ENCODE measurements at regions not wholly inside any gene's neighbourhood (a gene's known extent, or its start where the extent isn't known, plus 50 kb on each side); places are given as distances from the start of the nearest gene placed in this dataset.

DNA sequence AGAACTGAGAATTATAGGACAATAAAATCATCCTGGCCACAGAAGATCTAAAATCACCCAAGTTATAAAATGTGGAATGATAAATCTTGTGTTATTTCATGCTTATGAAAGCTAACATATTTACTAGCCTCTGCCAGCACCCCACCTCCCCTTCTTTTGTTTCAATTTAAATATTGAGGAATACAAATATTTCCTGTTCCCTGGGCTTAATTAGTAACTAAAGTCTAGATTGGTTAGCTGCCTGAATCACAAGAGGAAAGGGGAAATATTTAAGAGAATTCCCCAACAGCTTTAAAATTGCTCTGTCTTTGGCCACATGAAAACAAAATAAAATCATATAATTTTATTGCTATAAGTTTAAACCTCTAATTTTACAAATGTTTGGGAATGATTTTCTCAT is 287.0 kb downstream of the PRELID2 start:
- H3K27ac ChIP-seq (ENCODE audit: low read length): no peak overlapping the region
- Mint-ChIP-seq H3K27ac (no peak overlapping the region), H3K36me3 (no peaks in the 10 kb centered on the region), H3K9me3 (peaks cover 0 to 6% (median 6%) of the 10 kb centered on the region in 3 donors), H3K4me3 (no peak overlapping the region), H3K4me1 (no peaks in the 10 kb centered on the region), H3K27me3 (no peaks in the 10 kb centered on the region)
- no peaks in the 10 kb centered on the region for H3K27me3 ChIP-seq (replicated peaks in 1 of 2; ENCODE audit: control insufficient read depth in 2 of 2, extremely low read depth in 1 of 2, insufficient read depth in 2 of 2, low read length in 1 of 2)
- no peaks in the 10 kb centered on the region for H3K4me1 ChIP-seq (ENCODE audit: control insufficient read depth in 1 of 2, extremely low read depth in 1 of 2, insufficient read depth in 2 of 2, low read length in 2 of 2)
- CTCF ChIA-PET: no interaction called here
- no peaks in the 10 kb centered on the region for H3K36me3 ChIP-seq (ENCODE audit: control insufficient read depth in 2 of 2, extremely low read depth in 1 of 2, insufficient read depth in 1 of 2, low read length in 1 of 2)
- H3K4me3 ChIP-seq (ENCODE audit: control insufficient read depth in 1 of 2, extremely low read depth in 1 of 2, low read length in 1 of 2): no peak overlapping the region
- ATAC-seq (replicated peaks in 1 of 4) (no peak), DNase-seq (no peak)
- H3K9me3 ChIP-seq: no peaks in the 10 kb centered on the region
- POLR2A ChIA-PET: no interaction called here

- Histone ChIP-seq H3K4me3 (ENCODE audit: control insufficient read depth in 1 of 2, extremely low read depth in 1 of 2, low read length in 1 of 2) (no peak overlapping the region), H3K27me3 (replicated peaks in 1 of 2; ENCODE audit: control insufficient read depth in 2 of 2, extremely low read depth in 1 of 2, insufficient read depth in 2 of 2, low read length in 1 of 2) (no peaks in the 10 kb centered on the region), H3K36me3 (ENCODE audit: control insufficient read depth in 2 of 2, extremely low read depth in 1 of 2, insufficient read depth in 1 of 2, low read length in 1 of 2) (no peaks in the 10 kb centered on the region), H3K9me3 (no peaks in the 10 kb centered on the region), H3K27ac (ENCODE audit: low read length) (no peak overlapping the region), H3K4me1 (ENCODE audit: control insufficient read depth in 1 of 2, extremely low read depth in 1 of 2, insufficient read depth in 2 of 2, low read length in 2 of 2) (no peaks in the 10 kb centered on the region)
- H3K27me3 Mint-ChIP-seq: no peaks in the 10 kb centered on the region
- H3K36me3 Mint-ChIP-seq: no peaks in the 10 kb centered on the region
- H3K27ac Mint-ChIP-seq: no peak overlapping the region
- no peak overlapping the region for H3K4me3 Mint-ChIP-seq
- DNase-seq: no peak
- no peaks in the 10 kb centered on the region for H3K4me1 Mint-ChIP-seq
- POLR2A ChIA-PET: no interaction called here
- ATAC-seq (replicated peaks in 1 of 4): no peak
- H3K9me3 Mint-ChIP-seq: peaks cover 0 to 12% (median 4%) of the 10 kb centered on the region in 3 donors
- CTCF ChIA-PET: no interaction called here
Observed at GRCh38 chr5:145544401-145544800, 290.7 kb downstream of the PRELID2 start.

- Histone ChIP-seq H3K27ac (ENCODE audit: low read length) (no peak overlapping the region), H3K36me3 (ENCODE audit: control insufficient read depth in 2 of 2, extremely low read depth in 1 of 2, insufficient read depth in 1 of 2, low read length in 1 of 2) (no peaks in the 10 kb centered on the region), H3K4me3 (ENCODE audit: control insufficient read depth in 1 of 2, extremely low read depth in 1 of 2, low read length in 1 of 2) (no peak overlapping the region), H3K9me3 (no peaks in the 10 kb centered on the region), H3K4me1 (ENCODE audit: control insufficient read depth in 1 of 2, extremely low read depth in 1 of 2, insufficient read depth in 2 of 2, low read length in 2 of 2) (no peaks in the 10 kb centered on the region), H3K27me3 (replicated peaks in 1 of 2; ENCODE audit: control insufficient read depth in 2 of 2, extremely low read depth in 1 of 2, insufficient read depth in 2 of 2, low read length in 1 of 2) (no peaks in the 10 kb centered on the region)
- ATAC-seq (replicated peaks in 1 of 4) (no peak), DNase-seq (no peak)
- Mint-ChIP-seq H3K36me3 (no peaks in the 10 kb centered on the region), H3K9me3 (peaks cover 0 to 11% (median 4%) of the 10 kb centered on the region in 3 donors), H3K4me1 (no peaks in the 10 kb centered on the region), H3K27me3 (no peaks in the 10 kb centered on the region), H3K27ac (no peak overlapping the region), H3K4me3 (no peak overlapping the region)
- ChIA-PET POLR2A (no interaction called here), CTCF (no interaction called here)
- WGBS (ENCODE audit: insufficient coverage): 40% methylated on average over 1 of the region's 3 CpGs
Observed at GRCh38 chr5:145543968-145544367, 291.2 kb downstream of the PRELID2 start.

- DNase-seq (no peak), ATAC-seq (replicated peaks in 1 of 4) (no peak)
- no CpG with 5 or more reads among the region's 1 CpG for WGBS (ENCODE audit: insufficient coverage)
- Mint-ChIP-seq H3K36me3 (no peaks in the 10 kb centered on the region), H3K27ac (no peak overlapping the region), H3K4me3 (no peak overlapping the region), H3K27me3 (no peaks in the 10 kb centered on the region), H3K9me3 (peaks cover 6 to 13% (median 12%) of the 10 kb centered on the region in 3 donors), H3K4me1 (no peaks in the 10 kb centered on the region)
- H3K27me3 ChIP-seq (replicated peaks in 1 of 2; ENCODE audit: control insufficient read depth in 2 of 2, extremely low read depth in 1 of 2, insufficient read depth in 2 of 2, low read length in 1 of 2): no peaks in the 10 kb centered on the region
- H3K4me1 ChIP-seq (ENCODE audit: control insufficient read depth in 1 of 2, extremely low read depth in 1 of 2, insufficient read depth in 2 of 2, low read length in 2 of 2): no peaks in the 10 kb centered on the region
- ChIA-PET CTCF (no interaction called here), POLR2A (no interaction called here)
- H3K4me3 ChIP-seq (ENCODE audit: control insufficient read depth in 1 of 2, extremely low read depth in 1 of 2, low read length in 1 of 2): no peak overlapping the region
- no peak overlapping the region for H3K27ac ChIP-seq (ENCODE audit: low read length)
- no peaks in the 10 kb centered on the region for H3K36me3 ChIP-seq (ENCODE audit: control insufficient read depth in 2 of 2, extremely low read depth in 1 of 2, insufficient read depth in 1 of 2, low read length in 1 of 2)
- H3K9me3 ChIP-seq: no peaks in the 10 kb centered on the region
Observed at GRCh38 chr5:145540375-145540774, 294.8 kb downstream of the PRELID2 start.

DNA sequence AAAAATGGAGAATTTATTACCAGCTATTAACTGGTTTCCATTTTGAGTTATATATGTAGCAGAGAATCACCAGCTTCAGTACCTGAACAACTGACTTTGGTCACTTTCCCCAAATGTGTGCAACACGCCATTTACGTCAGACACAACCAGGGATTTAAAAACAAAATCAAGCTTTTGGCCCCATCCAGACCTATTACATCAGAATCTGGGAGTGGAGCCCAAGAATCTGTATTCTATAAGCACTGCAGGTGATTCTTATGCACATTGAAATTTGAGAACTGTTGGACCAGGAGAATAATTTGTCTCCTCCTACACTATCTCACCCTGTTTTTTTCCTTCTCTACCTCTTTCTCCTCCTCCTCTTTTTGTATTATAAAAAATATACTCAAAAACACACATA is 295.9 kb downstream of the PRELID2 start:
- no peaks in the 10 kb centered on the region for H3K36me3 ChIP-seq (ENCODE audit: control insufficient read depth in 2 of 2, extremely low read depth in 1 of 2, insufficient read depth in 1 of 2, low read length in 1 of 2)
- no peaks in the 10 kb centered on the region for H3K36me3 Mint-ChIP-seq
- H3K4me3 Mint-ChIP-seq: no peak overlapping the region
- ChIA-PET CTCF (no interaction called here), POLR2A (no interaction called here)
- no peak for DNase-seq
- no peak overlapping the region for H3K4me3 ChIP-seq (ENCODE audit: control insufficient read depth in 1 of 2, extremely low read depth in 1 of 2, low read length in 1 of 2)
- no CpG with 5 or more reads among the region's 2 CpGs for WGBS (ENCODE audit: insufficient coverage)
- no peak overlapping the region for H3K27ac ChIP-seq (ENCODE audit: low read length)
- H3K27me3 Mint-ChIP-seq: no peaks in the 10 kb centered on the region
- no peaks in the 10 kb centered on the region for H3K9me3 ChIP-seq
- H3K9me3 Mint-ChIP-seq: peaks cover 6 to 13% (median 10%) of the 10 kb centered on the region in 3 donors
- no peak overlapping the region for H3K27ac Mint-ChIP-seq
- no peaks in the 10 kb centered on the region for H3K27me3 ChIP-seq (replicated peaks in 1 of 2; ENCODE audit: control insufficient read depth in 2 of 2, extremely low read depth in 1 of 2, insufficient read depth in 2 of 2, low read length in 1 of 2)
- H3K4me1 ChIP-seq (ENCODE audit: control insufficient read depth in 1 of 2, extremely low read depth in 1 of 2, insufficient read depth in 2 of 2, low read length in 2 of 2): no peaks in the 10 kb centered on the region
- no peaks in the 10 kb centered on the region for H3K4me1 Mint-ChIP-seq
- ATAC-seq (replicated peaks in 1 of 4): no peak

DNA sequence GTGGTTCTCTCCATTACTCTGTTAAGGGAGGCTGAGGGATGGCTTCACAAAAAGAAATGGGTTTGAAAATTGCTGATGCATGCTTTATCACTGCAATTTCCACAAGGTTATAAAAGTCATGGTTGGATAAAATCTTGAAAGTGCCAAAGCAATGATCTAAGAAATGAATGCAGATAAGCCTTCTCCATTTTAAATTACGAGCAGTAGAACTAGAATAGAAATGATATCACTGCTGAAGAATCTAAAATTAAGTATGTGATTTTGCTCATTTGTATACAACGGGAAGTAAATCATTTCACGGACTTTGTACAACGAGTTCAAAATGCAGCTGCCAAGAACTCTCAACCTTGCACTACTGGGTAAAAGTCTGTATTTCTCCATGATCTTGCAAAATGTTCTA is 299.0 kb downstream of the PRELID2 start:
- DNase-seq: no peak
- no peaks in the 10 kb centered on the region for H3K36me3 Mint-ChIP-seq
- CTCF ChIA-PET: no interaction called here
- Histone ChIP-seq H3K36me3 (ENCODE audit: control insufficient read depth in 2 of 2, extremely low read depth in 1 of 2, insufficient read depth in 1 of 2, low read length in 1 of 2) (no peaks in the 10 kb centered on the region), H3K4me1 (ENCODE audit: control insufficient read depth in 1 of 2, extremely low read depth in 1 of 2, insufficient read depth in 2 of 2, low read length in 2 of 2) (no peaks in the 10 kb centered on the region), H3K27ac (ENCODE audit: low read length) (no peak overlapping the region), H3K4me3 (ENCODE audit: control insufficient read depth in 1 of 2, extremely low read depth in 1 of 2, low read length in 1 of 2) (no peak overlapping the region), H3K9me3 (no peaks in the 10 kb centered on the region), H3K27me3 (replicated peaks in 1 of 2; ENCODE audit: control insufficient read depth in 2 of 2, extremely low read depth in 1 of 2, insufficient read depth in 2 of 2, low read length in 1 of 2) (no peaks in the 10 kb centered on the region)
- no peaks in the 10 kb centered on the region for H3K4me1 Mint-ChIP-seq
- POLR2A ChIA-PET: no interaction called here
- no peaks in the 10 kb centered on the region for H3K27me3 Mint-ChIP-seq
- no CpG with 5 or more reads among the region's 4 CpGs for WGBS (ENCODE audit: insufficient coverage)
- ATAC-seq (replicated peaks in 1 of 4): no peak
- H3K4me3 Mint-ChIP-seq: no peak overlapping the region
- no peak overlapping the region for H3K27ac Mint-ChIP-seq
- peaks cover 0 to 19% (median 10%) of the 10 kb centered on the region in 3 donors for H3K9me3 Mint-ChIP-seq

GRCh38 chr5:145531038-145531734 is 304.0 kb downstream of the PRELID2 start:
- Mint-ChIP-seq H3K36me3 (no peaks in the 10 kb centered on the region), H3K27me3 (no peaks in the 10 kb centered on the region), H3K27ac (no peak overlapping the region), H3K4me3 (no peak overlapping the region), H3K4me1 (no peaks in the 10 kb centered on the region), H3K9me3 (peaks cover 3 to 10% (median 6%) of the 10 kb centered on the region in 3 donors)
- no peaks in the 10 kb centered on the region for H3K27me3 ChIP-seq (replicated peaks in 1 of 2; ENCODE audit: control insufficient read depth in 2 of 2, extremely low read depth in 1 of 2, insufficient read depth in 2 of 2, low read length in 1 of 2)
- POLR2A ChIA-PET: no interaction called here
- H3K4me3 ChIP-seq (ENCODE audit: control insufficient read depth in 1 of 2, extremely low read depth in 1 of 2, low read length in 1 of 2): no peak overlapping the region
- no peak for ATAC-seq (replicated peaks in 1 of 4)
- no peaks in the 10 kb centered on the region for H3K36me3 ChIP-seq (ENCODE audit: control insufficient read depth in 2 of 2, extremely low read depth in 1 of 2, insufficient read depth in 1 of 2, low read length in 1 of 2)
- WGBS (ENCODE audit: insufficient coverage): 65% methylated on average over 3 of the region's 5 CpGs
- DNase-seq: no peak
- no peak overlapping the region for H3K27ac ChIP-seq (ENCODE audit: low read length)
- CTCF ChIA-PET: no interaction called here
- no peaks in the 10 kb centered on the region for H3K9me3 ChIP-seq
- H3K4me1 ChIP-seq (ENCODE audit: control insufficient read depth in 1 of 2, extremely low read depth in 1 of 2, insufficient read depth in 2 of 2, low read length in 2 of 2): no peaks in the 10 kb centered on the region
